ENCODE measurements at regions not wholly inside any gene's neighbourhood (a gene's known extent, or its start where the extent isn't known, plus 50 kb on each side); places are given as distances from the start of the nearest gene placed in this dataset.

- no peak for DNase-seq
Measured at GRCh38 chr1:56340977-56341376, 238.4 kb downstream of the PLPP3 start.

- no peak for DNase-seq
Measured at GRCh38 chr1:56339786-56340465, 239.4 kb downstream of the PLPP3 start.

DNA sequence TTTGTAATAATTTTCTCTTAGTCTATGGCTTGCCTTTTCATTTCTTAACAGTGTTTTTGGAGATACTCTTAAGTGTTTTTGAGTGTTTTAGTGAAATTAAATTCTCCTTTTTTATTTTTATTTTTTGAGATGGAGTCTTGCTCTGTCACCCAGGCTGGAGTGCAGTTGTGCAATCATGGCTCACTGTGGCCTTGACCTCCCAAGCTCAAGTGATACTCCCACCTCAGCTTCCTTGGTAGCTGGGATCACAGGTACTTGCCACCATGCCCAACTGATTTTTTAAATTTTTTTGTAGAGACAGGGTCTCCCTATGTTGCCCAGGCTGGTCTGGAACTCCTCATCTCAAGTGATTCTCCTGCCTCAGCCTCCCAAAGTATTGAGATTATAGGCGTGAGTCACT lies 240.3 kb downstream of the PLPP3 start:
- DNase-seq = no peak

GRCh38 chr1:56336982-56337381 lies 242.4 kb downstream of the PLPP3 start:
- DNase-seq = no peak

GRCh38 chr1:56335394-56335793 lies 244.0 kb downstream of the PLPP3 start:
- no peak for DNase-seq

DNA sequence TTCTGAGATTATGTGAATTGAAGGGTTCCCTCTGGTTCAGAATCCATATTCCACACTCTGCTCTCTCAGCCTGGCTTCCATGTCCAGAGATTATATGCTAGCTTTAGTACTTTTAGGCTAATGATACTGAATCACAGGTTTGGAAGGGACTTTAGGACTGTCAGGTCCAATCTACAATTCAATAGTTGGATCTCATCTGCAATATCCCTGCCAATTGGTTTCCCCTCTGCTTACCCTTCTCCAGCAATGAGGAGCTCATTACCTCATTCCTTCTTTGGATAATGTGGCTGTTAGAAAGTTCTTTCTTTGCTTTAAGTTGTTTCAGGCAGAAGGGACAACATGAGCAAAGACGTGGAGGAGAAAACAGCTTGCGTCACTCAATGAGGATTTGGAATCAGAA lies 245.3 kb downstream of the PLPP3 start:
- DNase-seq = no peak

GRCh38 chr1:56333461-56333860 lies 245.9 kb downstream of the PLPP3 start:
- no peak for DNase-seq

- no peak for DNase-seq
Measured at GRCh38 chr1:56331892-56332567, 247.3 kb downstream of the PLPP3 start.

GRCh38 chr1:56331207-56331891 lies 248.0 kb downstream of the PLPP3 start:
- no peak for DNase-seq

GRCh38 chr1:56330391-56331026 lies 248.9 kb downstream of the PLPP3 start:
- DNase-seq = no peak

DNA sequence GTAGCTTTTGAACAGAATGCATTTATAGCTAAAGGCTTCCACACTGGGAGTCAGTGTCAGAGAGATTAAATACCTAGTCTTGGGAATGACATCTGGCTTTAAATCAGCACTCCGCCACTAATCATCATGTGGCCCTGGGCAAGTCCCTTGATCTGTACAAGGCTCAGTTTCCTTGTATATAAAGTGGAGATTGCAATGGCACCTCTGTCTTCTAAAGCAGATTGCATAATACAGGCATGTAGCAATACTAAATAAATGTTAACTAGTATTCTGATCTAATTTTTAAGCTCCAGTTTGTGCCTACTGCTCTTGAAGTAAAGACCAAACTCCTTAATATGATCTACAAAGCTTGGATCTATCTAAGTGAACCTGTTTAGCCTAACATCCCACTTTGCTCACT lies 249.4 kb downstream of the PLPP3 start:
- no peak for DNase-seq

- no peak for DNase-seq
Measured at GRCh38 chr1:56327195-56327594, 252.2 kb downstream of the PLPP3 start.

- no peak for DNase-seq
Measured at GRCh38 chr1:56326056-56326455, 253.3 kb downstream of the PLPP3 start.

DNA sequence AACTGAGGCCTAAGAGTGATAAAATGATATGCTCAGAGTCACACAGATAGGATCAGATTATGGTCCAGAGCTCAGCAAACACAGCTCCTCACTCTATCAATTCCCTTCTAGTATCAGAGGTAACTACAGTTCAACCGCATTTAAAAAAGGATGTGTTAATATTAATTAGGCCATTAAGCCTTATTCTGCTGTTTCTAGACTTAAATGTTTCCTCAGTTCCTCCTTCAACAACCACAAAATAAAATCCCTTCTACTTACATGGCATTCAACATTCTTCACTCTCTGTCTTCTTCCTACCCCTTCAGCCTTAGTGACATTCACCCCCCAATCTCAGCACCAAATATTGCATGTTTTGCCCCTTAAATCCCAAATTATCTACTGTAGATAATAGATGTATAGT lies 254.9 kb downstream of the PLPP3 start:
- DNase-seq = no peak

DNA sequence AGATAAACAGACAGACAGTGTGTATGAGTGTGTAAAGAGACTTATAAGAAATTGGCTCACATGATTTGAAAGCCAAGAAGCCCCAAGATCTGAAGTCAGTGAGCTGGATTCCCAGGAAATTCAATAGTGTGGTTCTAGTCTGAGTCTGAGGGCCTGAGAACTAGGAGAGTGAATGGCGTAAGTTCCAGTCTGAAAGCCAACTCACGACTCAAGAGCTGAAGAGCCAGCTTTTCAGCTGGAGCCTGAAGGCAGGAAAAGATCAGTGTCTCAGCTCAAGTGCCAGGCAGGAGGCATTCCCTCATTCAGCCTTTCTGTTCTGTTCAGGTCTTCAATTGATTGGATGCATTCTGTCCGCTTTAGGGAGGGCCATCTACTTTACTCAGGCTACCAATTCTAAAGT lies 257.2 kb downstream of the PLPP3 start:
- DNase-seq = no peak

DNA sequence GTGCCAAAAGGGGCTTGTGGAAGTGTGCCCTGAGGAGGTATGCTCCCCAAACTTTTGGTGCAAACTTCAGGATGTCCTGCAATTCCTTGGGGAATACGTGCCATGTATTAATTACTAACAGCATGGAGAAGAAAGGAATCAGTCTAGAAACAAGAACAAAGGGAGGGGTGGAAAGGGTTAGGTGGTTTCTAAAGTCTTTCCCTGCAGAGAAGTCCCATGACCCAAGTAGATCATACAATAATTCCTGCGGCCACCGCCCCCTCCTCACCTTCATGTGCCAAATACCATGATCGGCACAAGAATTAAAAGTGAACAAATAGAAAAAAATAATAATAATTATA lies 258.2 kb downstream of the PLPP3 start:
- no peak for DNase-seq

DNA sequence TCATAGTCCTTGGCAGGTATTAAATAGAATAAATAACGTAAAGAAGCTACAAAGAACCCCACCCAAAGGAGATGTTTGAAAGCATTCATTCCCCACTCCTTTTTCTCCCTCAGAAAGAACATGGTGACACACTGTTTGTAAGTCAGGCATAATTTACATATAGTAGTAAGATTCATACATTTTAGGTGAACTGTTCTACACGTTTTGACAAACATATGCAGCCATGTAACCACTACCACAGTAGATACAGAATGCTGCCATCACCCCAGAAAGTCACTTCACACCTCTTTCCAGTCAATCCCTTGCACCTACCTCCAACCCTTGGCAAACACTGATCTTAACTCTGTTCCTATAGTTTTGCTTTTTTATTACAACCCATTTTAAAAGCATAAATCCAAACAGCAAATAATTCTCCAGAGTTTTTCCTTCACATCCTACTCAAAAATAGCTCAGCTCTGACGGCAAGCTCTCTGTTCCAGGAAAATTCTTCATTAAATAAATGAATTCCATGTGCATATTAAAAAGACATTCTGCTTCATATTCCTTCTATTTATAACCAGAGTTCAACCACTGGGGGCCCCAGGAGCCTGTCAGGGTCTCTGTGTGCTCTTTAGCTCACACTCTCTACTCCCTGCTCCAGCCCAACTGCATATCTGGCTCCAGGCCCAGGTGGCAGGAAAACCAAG lies 258.8 kb downstream of the PLPP3 start:
- no peak for DNase-seq

DNA sequence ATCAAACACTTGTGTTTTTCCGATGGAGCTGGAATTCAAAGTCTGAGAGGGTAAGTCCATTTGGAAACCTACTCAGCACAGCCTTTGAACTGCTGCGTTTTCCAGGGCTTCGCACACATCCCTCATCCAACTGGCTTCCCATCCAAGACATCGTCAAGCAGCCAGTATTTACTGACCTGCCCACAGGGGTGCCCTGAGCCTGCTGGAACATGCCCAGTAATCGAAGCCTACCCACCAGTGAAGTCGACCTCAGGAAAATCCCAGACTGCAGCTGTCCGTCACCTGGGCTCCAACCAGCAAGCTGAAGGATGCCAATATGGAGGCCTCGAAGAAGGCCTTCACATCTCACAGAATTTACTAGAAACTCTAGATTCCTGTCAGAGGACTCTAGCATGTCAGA lies 261.6 kb downstream of the PLPP3 start:
- DNase-seq = no peak

- no peak for DNase-seq
Measured at GRCh38 chr1:56315293-56315942, 263.9 kb downstream of the PLPP3 start.

- DNase-seq = no peak
Measured at GRCh38 chr1:56313560-56313959, 265.8 kb downstream of the PLPP3 start.

GRCh38 chr1:56311766-56312165 lies 267.6 kb downstream of the PLPP3 start:
- no peak for DNase-seq

DNA sequence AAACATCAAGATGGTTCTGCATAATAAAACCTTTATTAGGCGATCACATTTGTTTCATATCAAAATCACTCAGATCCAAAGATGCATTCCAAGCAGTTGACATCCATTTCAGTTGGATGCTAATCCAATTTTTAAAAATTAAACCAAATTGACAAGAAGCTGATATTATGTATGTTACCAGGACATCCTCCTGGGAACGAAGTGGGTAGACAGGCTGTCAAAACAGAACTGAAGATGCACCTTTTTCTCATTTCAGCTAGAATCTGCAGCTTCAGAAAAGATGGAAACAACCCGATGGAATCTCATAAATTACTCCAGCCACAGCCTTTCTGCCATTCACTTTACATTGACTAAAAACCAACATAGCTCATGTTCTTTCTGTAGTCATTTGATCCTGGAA lies 268.4 kb downstream of the PLPP3 start:
- no peak for DNase-seq

DNA sequence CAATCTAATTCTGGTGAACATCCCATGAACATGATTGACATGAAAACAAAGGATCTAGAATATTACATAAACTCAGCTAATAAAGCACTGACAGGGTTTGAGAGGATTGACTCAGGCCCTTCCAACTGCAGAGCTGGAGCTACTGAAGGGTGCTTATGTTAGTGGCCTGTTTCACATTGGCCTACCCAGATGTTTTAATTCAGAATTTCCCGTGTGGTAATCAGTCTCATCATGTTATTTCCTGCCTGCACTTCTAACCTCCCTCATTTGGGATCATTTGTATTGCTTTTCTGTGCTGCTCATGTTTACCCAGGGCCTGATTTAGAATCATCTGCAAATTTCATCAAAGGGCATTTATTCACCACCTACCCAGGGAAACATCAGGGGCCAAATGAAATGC lies 270.3 kb downstream of the PLPP3 start:
- DNase-seq = no peak
